ENCODE measurements at regions not wholly inside any gene's neighbourhood (a gene's known extent, or its start where the extent isn't known, plus 50 kb on each side); places are given as distances from the start of the nearest gene placed in this dataset.

DNA sequence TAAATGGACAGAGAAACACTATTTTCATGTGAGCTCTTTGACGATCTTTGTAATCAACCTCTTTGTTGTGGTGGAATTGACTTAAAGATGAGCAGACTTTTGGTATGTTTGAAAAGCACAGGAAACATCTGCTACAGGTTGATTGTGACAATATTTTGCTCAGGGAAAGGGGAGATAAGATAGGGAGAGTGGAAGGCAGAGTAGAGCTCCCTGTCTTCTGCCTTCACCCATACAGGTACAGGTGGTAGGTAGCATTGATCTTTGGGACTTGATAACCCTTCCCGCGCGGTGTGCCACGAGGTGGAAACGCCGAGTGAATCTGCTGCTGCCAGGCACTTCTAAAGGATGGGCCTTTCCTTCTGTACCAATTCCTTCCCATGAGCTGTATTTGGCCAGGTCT, 183.6 kb downstream of the UTRN start:
- no peak for TF ChIP-seq CTCF (IDR thresholded peaks at IDR 0.05)
- no peak for TF ChIP-seq POLR2A (IDR thresholded peaks at IDR 0.05)

All from Peyer's patch (tissue), 4 donors.